ENCODE measurements at regions not wholly inside any gene's neighbourhood (a gene's known extent, or its start where the extent isn't known, plus 50 kb on each side); places are given as distances from the start of the nearest gene placed in this dataset.

DNA sequence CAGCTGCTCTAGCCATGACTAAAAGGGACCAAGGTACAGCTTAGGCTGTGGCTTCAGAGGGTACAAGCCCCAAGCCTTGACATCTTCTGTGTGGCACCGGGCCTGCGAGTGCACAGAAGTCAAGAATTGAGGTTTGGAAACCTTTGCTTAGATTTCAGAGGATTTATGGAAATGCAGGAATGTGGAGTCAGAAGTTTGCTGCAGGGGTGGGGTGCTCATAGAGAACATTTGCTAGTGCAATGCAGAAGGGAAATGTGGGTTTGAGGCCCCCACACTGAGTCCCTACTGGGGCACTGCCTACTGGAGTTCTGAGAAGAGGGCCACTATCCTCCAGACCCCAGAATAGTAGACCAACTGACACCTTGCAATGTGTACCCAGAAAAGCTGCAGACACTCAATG, 624.9 kb upstream of the FTMT start:
- Histone ChIP-seq H3K27ac (ENCODE audit: low read length) (no peak overlapping the region), H3K4me1 (ENCODE audit: control insufficient read depth in 1 of 2, insufficient read depth in 2 of 2, low read length in 2 of 2) (no peaks in the 10 kb centered on the region), H3K27me3 (ENCODE audit: low read depth, low read length) (no peaks in the 10 kb centered on the region), H3K4me3 (ENCODE audit: low read depth in 1 of 2, low read length in 2 of 2) (no peak overlapping the region), H3K36me3 (ENCODE audit: control insufficient read depth in 1 of 2, insufficient read depth in 2 of 2, low read length in 2 of 2) (no peaks in the 10 kb centered on the region), H3K9me3 (ENCODE audit: control insufficient read depth in 1 of 2, low read length in 2 of 2) (no peaks in the 10 kb centered on the region)

DNA sequence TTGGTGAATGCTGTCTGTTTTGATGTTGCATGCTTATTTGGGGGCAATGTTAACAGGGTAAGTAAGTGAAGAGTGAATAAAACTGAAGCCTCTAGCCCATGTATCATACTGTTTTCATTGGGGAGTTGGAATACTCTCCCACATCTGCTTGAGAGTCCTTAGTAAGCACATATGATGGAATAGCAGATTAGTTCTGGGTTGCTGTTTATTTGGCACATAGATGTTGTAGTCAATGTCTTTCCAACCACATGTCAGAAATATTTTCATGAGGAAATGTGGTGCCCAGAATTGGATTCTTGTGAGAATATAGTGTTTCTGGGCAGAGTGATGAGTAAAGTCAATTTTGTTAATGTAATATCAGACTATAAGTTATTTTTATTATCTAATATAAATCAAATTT, 611.7 kb upstream of the FTMT start:
- Histone ChIP-seq H3K4me3 (ENCODE audit: low read depth in 1 of 2, low read length in 2 of 2) (no peak overlapping the region), H3K36me3 (ENCODE audit: control insufficient read depth in 1 of 2, insufficient read depth in 2 of 2, low read length in 2 of 2) (no peaks in the 10 kb centered on the region), H3K27me3 (ENCODE audit: low read depth, low read length) (no peaks in the 10 kb centered on the region), H3K9me3 (ENCODE audit: control insufficient read depth in 1 of 2, low read length in 2 of 2) (no peaks in the 10 kb centered on the region), H3K27ac (ENCODE audit: low read length) (no peak overlapping the region), H3K4me1 (ENCODE audit: control insufficient read depth in 1 of 2, insufficient read depth in 2 of 2, low read length in 2 of 2) (no peaks in the 10 kb centered on the region)

DNA sequence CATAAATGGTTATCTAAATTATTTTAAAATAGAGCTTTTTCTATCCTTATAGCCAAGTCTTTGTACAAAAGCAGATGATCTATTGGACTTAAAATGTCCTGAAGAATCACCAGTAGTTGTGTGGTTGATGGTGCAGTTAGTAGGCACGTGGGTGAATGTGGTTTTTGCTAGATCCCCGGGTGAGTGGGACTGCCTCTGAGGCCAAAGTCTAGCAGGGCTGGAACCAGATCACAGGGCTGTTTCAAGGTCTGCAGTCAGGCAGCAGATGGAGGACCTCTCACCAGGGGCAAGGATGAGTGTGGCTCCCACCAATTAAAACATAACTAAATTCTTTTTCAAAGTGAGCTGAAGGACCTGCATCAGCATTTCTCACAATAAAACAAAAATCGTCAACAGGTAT, 604.7 kb upstream of the FTMT start:
- Histone ChIP-seq H3K27me3 (ENCODE audit: low read depth, low read length) (no peaks in the 10 kb centered on the region), H3K27ac (ENCODE audit: low read length) (no peak overlapping the region), H3K36me3 (ENCODE audit: control insufficient read depth in 1 of 2, insufficient read depth in 2 of 2, low read length in 2 of 2) (no peaks in the 10 kb centered on the region), H3K4me1 (ENCODE audit: control insufficient read depth in 1 of 2, insufficient read depth in 2 of 2, low read length in 2 of 2) (no peaks in the 10 kb centered on the region), H3K9me3 (ENCODE audit: control insufficient read depth in 1 of 2, low read length in 2 of 2) (no peaks in the 10 kb centered on the region), H3K4me3 (ENCODE audit: low read depth in 1 of 2, low read length in 2 of 2) (no peak overlapping the region)

DNA sequence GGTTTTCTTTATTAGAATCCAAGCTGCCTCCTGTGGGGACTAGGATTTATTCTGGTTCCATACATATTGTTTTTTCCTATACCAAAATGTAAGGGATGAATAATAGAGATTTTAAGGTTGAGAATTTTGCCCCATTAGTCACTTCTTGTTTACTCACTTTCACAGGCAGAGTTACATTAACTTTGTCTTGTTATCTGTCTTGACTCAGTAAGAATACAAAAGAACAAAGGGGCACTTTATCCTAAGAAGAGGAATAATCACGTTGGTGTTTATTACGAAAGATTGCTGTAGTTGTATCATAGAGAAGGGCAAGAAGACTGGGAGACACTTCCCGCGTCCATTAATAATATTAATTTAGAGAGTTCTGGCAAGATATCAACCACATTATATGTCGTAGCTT, 599.7 kb upstream of the FTMT start:
- H3K4me3 ChIP-seq (ENCODE audit: low read depth in 1 of 2, low read length in 2 of 2) = no peak overlapping the region
- no peaks in the 10 kb centered on the region for H3K9me3 ChIP-seq (ENCODE audit: control insufficient read depth in 1 of 2, low read length in 2 of 2)
- H3K4me1 ChIP-seq (ENCODE audit: control insufficient read depth in 1 of 2, insufficient read depth in 2 of 2, low read length in 2 of 2) = no peaks in the 10 kb centered on the region
- H3K27me3 ChIP-seq (ENCODE audit: low read depth, low read length) = no peaks in the 10 kb centered on the region
- no peaks in the 10 kb centered on the region for H3K36me3 ChIP-seq (ENCODE audit: control insufficient read depth in 1 of 2, insufficient read depth in 2 of 2, low read length in 2 of 2)
- no peak overlapping the region for H3K27ac ChIP-seq (ENCODE audit: low read length)

DNA sequence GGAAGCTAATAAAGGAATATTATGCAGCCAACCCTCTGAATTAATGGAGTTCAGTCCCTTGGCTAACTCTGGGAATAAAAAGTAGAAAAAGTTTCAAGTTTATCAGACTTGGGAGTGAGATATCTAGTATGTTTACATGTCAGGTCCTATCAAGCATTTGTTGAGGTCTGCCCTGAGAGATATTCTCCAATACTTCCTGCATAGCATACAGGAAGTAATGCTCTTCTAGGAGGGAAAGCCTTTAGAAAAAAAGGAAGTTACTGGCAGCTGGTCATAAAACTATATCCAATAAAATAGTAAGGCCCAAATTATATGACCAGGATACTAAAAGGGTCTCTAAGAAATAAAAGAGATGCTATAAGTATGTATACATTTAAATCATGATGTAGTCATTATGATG, 594.1 kb upstream of the FTMT start:
- no peak overlapping the region for H3K4me3 ChIP-seq (ENCODE audit: low read depth in 1 of 2, low read length in 2 of 2)
- H3K9me3 ChIP-seq (ENCODE audit: control insufficient read depth in 1 of 2, low read length in 2 of 2) = peaks cover 0 to 4% of the 10 kb centered on the region in 2 donors
- no peaks in the 10 kb centered on the region for H3K27me3 ChIP-seq (ENCODE audit: low read depth, low read length)
- H3K36me3 ChIP-seq (ENCODE audit: control insufficient read depth in 1 of 2, insufficient read depth in 2 of 2, low read length in 2 of 2) = no peaks in the 10 kb centered on the region
- H3K27ac ChIP-seq (ENCODE audit: low read length) = no peak overlapping the region
- H3K4me1 ChIP-seq (ENCODE audit: control insufficient read depth in 1 of 2, insufficient read depth in 2 of 2, low read length in 2 of 2) = no peaks in the 10 kb centered on the region

DNA sequence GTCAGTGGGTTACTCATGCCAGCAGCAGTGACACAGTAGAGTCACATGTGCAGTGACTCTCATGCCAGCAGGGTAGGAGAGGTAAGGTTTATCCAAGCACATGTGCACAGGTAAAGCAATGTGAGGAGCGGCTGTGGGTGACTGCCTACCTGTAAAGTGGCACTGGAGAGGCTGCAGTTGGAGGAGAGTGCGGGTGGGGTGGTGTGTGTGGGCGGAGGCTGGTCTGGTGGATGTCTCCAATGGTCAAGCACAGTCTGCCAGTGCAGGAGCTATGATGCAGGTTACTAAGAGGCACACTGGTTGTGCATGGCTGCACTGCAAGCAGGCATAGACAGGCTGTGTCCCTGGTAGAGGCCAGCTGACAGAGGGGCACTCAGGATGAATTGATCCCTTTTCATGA, 588.2 kb upstream of the FTMT start:
- H3K4me3 ChIP-seq (ENCODE audit: low read depth in 1 of 2, low read length in 2 of 2) = no peak overlapping the region
- no peaks in the 10 kb centered on the region for H3K27me3 ChIP-seq (ENCODE audit: low read depth, low read length)
- H3K36me3 ChIP-seq (ENCODE audit: control insufficient read depth in 1 of 2, insufficient read depth in 2 of 2, low read length in 2 of 2) = no peaks in the 10 kb centered on the region
- peaks cover 0 to 4% of the 10 kb centered on the region in 2 donors for H3K9me3 ChIP-seq (ENCODE audit: control insufficient read depth in 1 of 2, low read length in 2 of 2)
- no peaks in the 10 kb centered on the region for H3K4me1 ChIP-seq (ENCODE audit: control insufficient read depth in 1 of 2, insufficient read depth in 2 of 2, low read length in 2 of 2)
- no peak overlapping the region for H3K27ac ChIP-seq (ENCODE audit: low read length)

- H3K27me3 ChIP-seq (ENCODE audit: low read depth, low read length) = no peaks in the 10 kb centered on the region
- H3K9me3 ChIP-seq (ENCODE audit: control insufficient read depth in 1 of 2, low read length in 2 of 2) = no peaks in the 10 kb centered on the region
- H3K4me1 ChIP-seq (ENCODE audit: control insufficient read depth in 1 of 2, insufficient read depth in 2 of 2, low read length in 2 of 2) = no peaks in the 10 kb centered on the region
- no peak overlapping the region for H3K4me3 ChIP-seq (ENCODE audit: low read depth in 1 of 2, low read length in 2 of 2)
- H3K36me3 ChIP-seq (ENCODE audit: control insufficient read depth in 1 of 2, insufficient read depth in 2 of 2, low read length in 2 of 2) = no peaks in the 10 kb centered on the region
- no peak overlapping the region for H3K27ac ChIP-seq (ENCODE audit: low read length)
These were observed 587.1 kb upstream of the FTMT start for GRCh38 chr5:121264605-121265004.

- no peaks in the 10 kb centered on the region for H3K9me3 ChIP-seq (ENCODE audit: control insufficient read depth in 1 of 2, low read length in 2 of 2)
- H3K4me3 ChIP-seq (ENCODE audit: low read depth in 1 of 2, low read length in 2 of 2) = no peak overlapping the region
- no peaks in the 10 kb centered on the region for H3K36me3 ChIP-seq (ENCODE audit: control insufficient read depth in 1 of 2, insufficient read depth in 2 of 2, low read length in 2 of 2)
- no peaks in the 10 kb centered on the region for H3K27me3 ChIP-seq (ENCODE audit: low read depth, low read length)
- H3K4me1 ChIP-seq (ENCODE audit: control insufficient read depth in 1 of 2, insufficient read depth in 2 of 2, low read length in 2 of 2) = no peaks in the 10 kb centered on the region
- H3K27ac ChIP-seq (ENCODE audit: low read length) = no peak overlapping the region
These were observed 580.1 kb upstream of the FTMT start for GRCh38 chr5:121271546-121271945.

DNA sequence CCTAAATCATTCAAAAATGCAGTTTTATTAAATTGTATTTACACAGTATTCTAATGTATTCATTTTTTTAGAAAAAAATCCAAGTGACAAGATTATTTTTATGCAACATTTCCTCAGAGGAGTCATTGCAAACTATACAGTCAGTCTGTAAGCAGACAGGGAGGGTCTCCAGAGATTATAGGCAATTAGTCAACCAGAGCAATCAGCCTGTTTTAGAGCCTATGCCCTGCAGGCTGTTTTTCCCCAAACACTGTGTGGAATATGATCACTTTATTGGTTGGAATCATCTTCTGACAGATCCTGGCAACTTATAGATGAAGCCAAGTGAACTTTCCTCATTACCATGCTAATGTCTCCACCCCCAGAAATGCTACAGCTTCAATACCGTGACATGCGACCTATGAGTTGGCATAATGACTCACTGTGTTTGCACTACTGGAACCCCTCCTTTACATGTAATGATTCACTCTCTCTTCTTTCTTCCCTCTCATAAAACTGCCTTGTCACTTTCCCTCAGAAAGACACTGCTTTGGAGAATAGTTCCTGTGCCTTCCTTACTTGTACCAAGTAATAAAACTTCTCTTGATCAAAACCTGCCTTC, 577.7 kb upstream of the FTMT start:
- Histone ChIP-seq H3K4me1 (ENCODE audit: control insufficient read depth in 1 of 2, insufficient read depth in 2 of 2, low read length in 2 of 2) (no peaks in the 10 kb centered on the region), H3K27me3 (ENCODE audit: low read depth, low read length) (no peaks in the 10 kb centered on the region), H3K9me3 (ENCODE audit: control insufficient read depth in 1 of 2, low read length in 2 of 2) (no peaks in the 10 kb centered on the region), H3K36me3 (ENCODE audit: control insufficient read depth in 1 of 2, insufficient read depth in 2 of 2, low read length in 2 of 2) (no peaks in the 10 kb centered on the region), H3K27ac (ENCODE audit: low read length) (no peak overlapping the region), H3K4me3 (ENCODE audit: low read depth in 1 of 2, low read length in 2 of 2) (no peak overlapping the region)

GRCh38 chr5:121279801-121280200, 571.9 kb upstream of the FTMT start:
- H3K36me3 ChIP-seq (ENCODE audit: control insufficient read depth in 1 of 2, insufficient read depth in 2 of 2, low read length in 2 of 2) = no peaks in the 10 kb centered on the region
- no peak overlapping the region for H3K27ac ChIP-seq (ENCODE audit: low read length)
- no peaks in the 10 kb centered on the region for H3K4me1 ChIP-seq (ENCODE audit: control insufficient read depth in 1 of 2, insufficient read depth in 2 of 2, low read length in 2 of 2)
- H3K27me3 ChIP-seq (ENCODE audit: low read depth, low read length) = no peaks in the 10 kb centered on the region
- no peak overlapping the region for H3K4me3 ChIP-seq (ENCODE audit: low read depth in 1 of 2, low read length in 2 of 2)
- no peaks in the 10 kb centered on the region for H3K9me3 ChIP-seq (ENCODE audit: control insufficient read depth in 1 of 2, low read length in 2 of 2)

DNA sequence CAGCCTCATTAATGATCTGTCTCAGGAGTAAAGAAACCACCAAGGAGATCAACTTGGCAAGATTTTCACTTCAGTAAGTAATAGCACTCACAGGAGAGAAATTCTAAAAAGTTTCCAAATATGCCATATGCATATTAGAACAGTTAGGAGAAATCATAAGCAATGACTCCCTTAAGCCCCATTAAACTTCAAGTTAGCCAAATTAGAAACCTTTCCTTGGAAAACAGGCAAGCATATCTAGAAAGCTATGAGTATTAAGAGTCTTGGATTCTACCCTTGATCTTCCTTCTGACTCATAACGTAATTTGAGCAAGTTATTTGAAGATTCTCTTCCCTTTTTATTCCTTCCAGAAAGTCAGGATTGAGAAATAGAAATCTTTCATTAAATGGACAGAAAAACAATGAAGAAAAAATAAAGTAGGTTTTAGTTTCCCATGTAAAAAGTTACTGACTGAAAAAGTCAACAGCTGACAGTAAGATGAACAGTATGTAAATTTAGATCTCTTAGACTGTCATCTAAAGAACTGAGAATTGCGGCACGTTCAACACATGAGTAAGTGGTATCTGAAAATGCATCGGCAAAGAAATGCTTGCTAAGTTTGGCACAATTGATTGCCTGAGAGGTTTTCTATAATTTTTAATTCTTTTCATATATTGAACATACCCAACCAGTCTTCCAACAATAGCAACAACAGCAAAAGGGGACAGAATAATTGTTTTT, 565.7 kb upstream of the FTMT start:
- H3K27ac ChIP-seq (ENCODE audit: low read length) = no peak overlapping the region
- no peaks in the 10 kb centered on the region for H3K9me3 ChIP-seq (ENCODE audit: control insufficient read depth in 1 of 2, low read length in 2 of 2)
- H3K27me3 ChIP-seq (ENCODE audit: low read depth, low read length) = no peaks in the 10 kb centered on the region
- no peaks in the 10 kb centered on the region for H3K4me1 ChIP-seq (ENCODE audit: control insufficient read depth in 1 of 2, insufficient read depth in 2 of 2, low read length in 2 of 2)
- H3K36me3 ChIP-seq (ENCODE audit: control insufficient read depth in 1 of 2, insufficient read depth in 2 of 2, low read length in 2 of 2) = no peaks in the 10 kb centered on the region
- no peak overlapping the region for H3K4me3 ChIP-seq (ENCODE audit: low read depth in 1 of 2, low read length in 2 of 2)

DNA sequence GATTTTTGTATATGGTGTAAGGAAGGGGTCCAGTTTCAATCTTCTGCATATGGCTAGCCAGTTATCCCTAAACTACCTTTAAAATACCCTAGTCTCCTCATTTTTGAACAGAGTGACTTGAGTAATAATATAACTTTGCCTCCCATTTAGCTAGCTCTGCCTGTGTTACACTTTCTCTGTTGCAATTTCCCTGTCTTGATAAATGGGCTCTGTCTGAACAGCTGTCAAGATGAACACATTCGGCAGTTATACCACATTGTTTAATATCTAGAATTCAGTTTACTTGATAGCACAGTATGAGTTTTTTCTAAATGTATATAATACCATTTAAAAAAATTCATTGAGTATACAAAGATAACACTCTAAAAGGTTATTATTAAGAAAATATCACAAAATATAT, 562.9 kb upstream of the FTMT start:
- Histone ChIP-seq H3K27me3 (ENCODE audit: low read depth, low read length) (no peaks in the 10 kb centered on the region), H3K36me3 (ENCODE audit: control insufficient read depth in 1 of 2, insufficient read depth in 2 of 2, low read length in 2 of 2) (no peaks in the 10 kb centered on the region), H3K4me3 (ENCODE audit: low read depth in 1 of 2, low read length in 2 of 2) (no peak overlapping the region)

More for the DNA sequence above, 562.9 kb upstream of the FTMT start:
- Histone ChIP-seq H3K27ac (ENCODE audit: low read length) (no peak overlapping the region), H3K4me1 (ENCODE audit: control insufficient read depth in 1 of 2, insufficient read depth in 2 of 2, low read length in 2 of 2) (no peaks in the 10 kb centered on the region), H3K9me3 (ENCODE audit: control insufficient read depth in 1 of 2, low read length in 2 of 2) (no peaks in the 10 kb centered on the region)
